Esophagus muscularis mucosa (tissue), 4 donors: ENCODE measurements at regions not wholly inside any gene's neighbourhood (a gene's known extent, or its start where the extent isn't known, plus 50 kb on each side); places are given as distances from the start of the nearest gene placed in this dataset.

Experiments used
- EP300 ChIP-seq: sonication (generic); formaldehyde crosslinking; IDR thresholded peaks from one replicate; pipeline ENCODE4 v1.6.1; 2017; ENCODE audit warnings: antibody characterized with exemption
- POLR2A ChIP-seq: fragments of 450-650 bp; IDR thresholded peaks from one replicate; pipeline ENCODE4 v1.6.1; 2017; ENCODE audit warnings: antibody characterized with exemption, moderate library complexity, mild to moderate bottlenecking, low read depth
- POLR2AphosphoS5 ChIP-seq, 2 donors: sonication (generic); formaldehyde crosslinking; IDR thresholded peaks; one replicate each; pipeline ENCODE4 v1.6.1; 2017; ENCODE audit warnings: antibody characterized with exemption in 2 of 2
- TF ChIP-seq, protein P1 (sequence below), 3 experiments: fragments of 200-600 bp in 2 of 3; fragments of 450-650 bp in 1 of 3; sonication (generic) in 2 of 3; IDR thresholded peaks; one replicate each; pipeline ENCODE4 v1.5.1; 2017 to 2019; ENCODE audit warnings: antibody characterized with exemption in 3 of 3, mild to moderate bottlenecking in 2 of 3, moderate library complexity in 1 of 3

DNA sequence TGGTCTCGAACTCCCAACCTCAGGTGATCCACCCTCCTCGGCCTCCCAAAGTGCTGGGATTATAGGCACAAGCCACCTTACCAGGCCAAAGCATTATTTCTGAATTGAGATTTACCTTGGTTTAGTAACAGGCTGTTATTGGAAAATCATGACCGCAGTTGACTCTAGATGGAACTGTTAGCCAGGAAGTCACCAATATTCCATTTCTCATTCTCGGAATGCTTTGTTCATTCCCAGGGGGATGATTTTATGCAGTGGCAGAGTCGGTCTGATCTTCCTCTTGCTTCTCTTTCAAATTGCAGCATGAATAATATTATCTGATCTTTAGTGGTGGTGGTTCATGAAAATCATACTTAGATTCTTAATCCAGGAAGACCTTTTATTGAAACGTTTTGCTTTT is 195.5 kb upstream of the MBNL1 start:
- TF ChIP-seq, protein P1, sequence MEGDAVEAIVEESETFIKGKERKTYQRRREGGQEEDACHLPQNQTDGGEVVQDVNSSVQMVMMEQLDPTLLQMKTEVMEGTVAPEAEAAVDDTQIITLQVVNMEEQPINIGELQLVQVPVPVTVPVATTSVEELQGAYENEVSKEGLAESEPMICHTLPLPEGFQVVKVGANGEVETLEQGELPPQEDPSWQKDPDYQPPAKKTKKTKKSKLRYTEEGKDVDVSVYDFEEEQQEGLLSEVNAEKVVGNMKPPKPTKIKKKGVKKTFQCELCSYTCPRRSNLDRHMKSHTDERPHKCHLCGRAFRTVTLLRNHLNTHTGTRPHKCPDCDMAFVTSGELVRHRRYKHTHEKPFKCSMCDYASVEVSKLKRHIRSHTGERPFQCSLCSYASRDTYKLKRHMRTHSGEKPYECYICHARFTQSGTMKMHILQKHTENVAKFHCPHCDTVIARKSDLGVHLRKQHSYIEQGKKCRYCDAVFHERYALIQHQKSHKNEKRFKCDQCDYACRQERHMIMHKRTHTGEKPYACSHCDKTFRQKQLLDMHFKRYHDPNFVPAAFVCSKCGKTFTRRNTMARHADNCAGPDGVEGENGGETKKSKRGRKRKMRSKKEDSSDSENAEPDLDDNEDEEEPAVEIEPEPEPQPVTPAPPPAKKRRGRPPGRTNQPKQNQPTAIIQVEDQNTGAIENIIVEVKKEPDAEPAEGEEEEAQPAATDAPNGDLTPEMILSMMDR (IDR thresholded peaks at IDR 0.05), result peak; percentile 20 to 46 (median 24)
- TF ChIP-seq POLR2A (no peak), EP300 (no peak), POLR2AphosphoS5 (IDR thresholded peaks at IDR 0.05) (peak in 1 of 2 donors; percentile 22)
